ENCODE measurements at regions not wholly inside any gene's neighbourhood (a gene's known extent, or its start where the extent isn't known, plus 50 kb on each side); places are given as distances from the start of the nearest gene placed in this dataset.

- no peak overlapping the region for H2BK15ac ChIP-seq (replicated peaks; ENCODE audit: low read depth)
- no peaks in the 10 kb centered on the region for H3K36me3 ChIP-seq (ENCODE audit: control insufficient read depth, insufficient read depth, low read length)
- no peak overlapping the region for H3K9ac ChIP-seq (ENCODE audit: low read length)
- no peak overlapping the region for H4K5ac ChIP-seq (ENCODE audit: low read length)
- no peak overlapping the region for H2BK5ac ChIP-seq (ENCODE audit: low read length)
- no peaks in the 10 kb centered on the region for H3K79me2 ChIP-seq (ENCODE audit: control insufficient read depth, insufficient read depth, low read length)
- no CpG with 5 or more reads among the region's 2 CpGs for WGBS (ENCODE audit: extremely low coverage, insufficient coverage, low lambda C conversion rate)
- no peak overlapping the region for H3K56ac ChIP-seq (ENCODE audit: low read length)
- no peak overlapping the region for H3K4me3 ChIP-seq (ENCODE audit: low read length)
- H3K27ac ChIP-seq (ENCODE audit: low read depth, low read length) = no peak overlapping the region
- no peaks in the 10 kb centered on the region for H3K27me3 ChIP-seq (ENCODE audit: insufficient read depth, low read length, poor library complexity)
- no peaks in the 10 kb centered on the region for H3K4me1 ChIP-seq (ENCODE audit: control insufficient read depth, low read depth, low read length)
- H3K4ac ChIP-seq (ENCODE audit: low read depth, low read length) = no peak overlapping the region
- no peak overlapping the region for H4K8ac ChIP-seq (ENCODE audit: low read depth, low read length)
- no peak overlapping the region for H3K4me2 ChIP-seq (ENCODE audit: low read length)
- no peak overlapping the region for H2BK120ac ChIP-seq (ENCODE audit: low read depth, low read length)
- H3K79me1 ChIP-seq (ENCODE audit: low read length) = no peaks in the 10 kb centered on the region
- no peak overlapping the region for H3K23ac ChIP-seq (ENCODE audit: low read length)
- no peak overlapping the region for H3K18ac ChIP-seq (ENCODE audit: low read length)
- H2AK5ac ChIP-seq (ENCODE audit: low read length) = no peak overlapping the region
- no peak for DNase-seq
Observed at GRCh38 chr18:55783921-55784320, 195.9 kb upstream of the TCF4 start.

GRCh38 chr18:55781481-55781957, 193.5 kb upstream of the TCF4 start:
- peak overlapping the region; percentile 96 for H3K18ac ChIP-seq (ENCODE audit: low read length)
- no peaks in the 10 kb centered on the region for H3K36me3 ChIP-seq (ENCODE audit: control insufficient read depth, insufficient read depth, low read length)
- no peak overlapping the region for H2AK5ac ChIP-seq (ENCODE audit: low read length)
- H3K4ac ChIP-seq (ENCODE audit: low read depth, low read length) = peak overlapping the region; percentile 16
- no peak overlapping the region for H2BK5ac ChIP-seq (ENCODE audit: low read length)
- H3K23ac ChIP-seq (ENCODE audit: low read length) = no peak overlapping the region
- H2BK120ac ChIP-seq (ENCODE audit: low read depth, low read length) = peak overlapping the region; percentile 88
- no peaks in the 10 kb centered on the region for H3K4me1 ChIP-seq (ENCODE audit: control insufficient read depth, low read depth, low read length)
- H3K4me3 ChIP-seq (ENCODE audit: low read length) = no peak overlapping the region
- H3K56ac ChIP-seq (ENCODE audit: low read length) = no peak overlapping the region
- H3K79me2 ChIP-seq (ENCODE audit: control insufficient read depth, insufficient read depth, low read length) = no peaks in the 10 kb centered on the region
- no peaks in the 10 kb centered on the region for H3K27me3 ChIP-seq (ENCODE audit: insufficient read depth, low read length, poor library complexity)
- peak; percentile 95 for DNase-seq
- H4K5ac ChIP-seq (ENCODE audit: low read length) = no peak overlapping the region
- H4K8ac ChIP-seq (ENCODE audit: low read depth, low read length) = no peak overlapping the region
- no peak overlapping the region for H3K4me2 ChIP-seq (ENCODE audit: low read length)
- H2BK15ac ChIP-seq (replicated peaks; ENCODE audit: low read depth) = peak overlapping the region; percentile 96
- H3K79me1 ChIP-seq (ENCODE audit: low read length) = no peaks in the 10 kb centered on the region
- H3K27ac ChIP-seq (ENCODE audit: low read depth, low read length) = no peak overlapping the region
- H3K9ac ChIP-seq (ENCODE audit: low read length) = no peak overlapping the region
- WGBS (ENCODE audit: extremely low coverage, insufficient coverage, low lambda C conversion rate) = no CpG with 5 or more reads among the region's 6 CpGs

- no peak overlapping the region for H4K5ac ChIP-seq (ENCODE audit: low read length)
- no peak overlapping the region for H2BK5ac ChIP-seq (ENCODE audit: low read length)
- H3K27ac ChIP-seq (ENCODE audit: low read depth, low read length) = no peak overlapping the region
- no peak overlapping the region for H4K8ac ChIP-seq (ENCODE audit: low read depth, low read length)
- H3K4me1 ChIP-seq (ENCODE audit: control insufficient read depth, low read depth, low read length) = no peaks in the 10 kb centered on the region
- peak overlapping the region; percentile 78 for H2BK120ac ChIP-seq (ENCODE audit: low read depth, low read length)
- no peaks in the 10 kb centered on the region for H3K36me3 ChIP-seq (ENCODE audit: control insufficient read depth, insufficient read depth, low read length)
- no peak overlapping the region for H2AK5ac ChIP-seq (ENCODE audit: low read length)
- H3K27me3 ChIP-seq (ENCODE audit: insufficient read depth, low read length, poor library complexity) = no peaks in the 10 kb centered on the region
- no peaks in the 10 kb centered on the region for H3K79me1 ChIP-seq (ENCODE audit: low read length)
- no peak for DNase-seq
- H3K4me3 ChIP-seq (ENCODE audit: low read length) = no peak overlapping the region
- H2BK15ac ChIP-seq (replicated peaks; ENCODE audit: low read depth) = peak overlapping the region; percentile 65
- no CpG with 5 or more reads among the region's 9 CpGs for WGBS (ENCODE audit: extremely low coverage, insufficient coverage, low lambda C conversion rate)
- no peaks in the 10 kb centered on the region for H3K79me2 ChIP-seq (ENCODE audit: control insufficient read depth, insufficient read depth, low read length)
- H3K4me2 ChIP-seq (ENCODE audit: low read length) = peak overlapping the region; percentile 59
- peak overlapping the region; percentile 79 for H3K18ac ChIP-seq (ENCODE audit: low read length)
- H3K4ac ChIP-seq (ENCODE audit: low read depth, low read length) = peak overlapping the region; percentile 89
- no peak overlapping the region for H3K23ac ChIP-seq (ENCODE audit: low read length)
- H3K56ac ChIP-seq (ENCODE audit: low read length) = peak overlapping the region; percentile 92
- peak overlapping the region; percentile 66 for H3K9ac ChIP-seq (ENCODE audit: low read length)
Observed at GRCh38 chr18:55780586-55781071, 192.6 kb upstream of the TCF4 start.

GRCh38 chr18:55779691-55780585, 191.9 kb upstream of the TCF4 start:
- Histone ChIP-seq H2BK15ac (replicated peaks; ENCODE audit: low read depth) (peak overlapping the region; percentile 65), H3K56ac (ENCODE audit: low read length) (peak overlapping the region; percentile 92), H3K4me3 (ENCODE audit: low read length) (peak overlapping the region; percentile 10), H3K79me2 (ENCODE audit: control insufficient read depth, insufficient read depth, low read length) (no peaks in the 10 kb centered on the region), H3K9ac (ENCODE audit: low read length) (peak overlapping the region; percentile 66), H3K23ac (ENCODE audit: low read length) (no peak overlapping the region), H3K4ac (ENCODE audit: low read depth, low read length) (peak overlapping the region; percentile 89), H3K79me1 (ENCODE audit: low read length) (no peaks in the 10 kb centered on the region), H2AK5ac (ENCODE audit: low read length) (no peak overlapping the region), H3K4me1 (ENCODE audit: control insufficient read depth, low read depth, low read length) (no peaks in the 10 kb centered on the region), H3K36me3 (ENCODE audit: control insufficient read depth, insufficient read depth, low read length) (no peaks in the 10 kb centered on the region), H2BK5ac (ENCODE audit: low read length) (peak overlapping the region; percentile 69), H3K4me2 (ENCODE audit: low read length) (peak overlapping the region; percentile 59), H3K27me3 (ENCODE audit: insufficient read depth, low read length, poor library complexity) (no peaks in the 10 kb centered on the region), H3K18ac (ENCODE audit: low read length) (peak overlapping the region; percentile 79), H2BK120ac (ENCODE audit: low read depth, low read length) (peak overlapping the region; percentile 78), H4K8ac (ENCODE audit: low read depth, low read length) (no peak overlapping the region), H3K27ac (ENCODE audit: low read depth, low read length) (peak overlapping the region; percentile 22), H4K5ac (ENCODE audit: low read length) (no peak overlapping the region)
- WGBS (ENCODE audit: extremely low coverage, insufficient coverage, low lambda C conversion rate) = no CpG with 5 or more reads among the region's 88 CpGs
- peak; percentile 84 for DNase-seq

- Histone ChIP-seq H3K4me1 (ENCODE audit: control insufficient read depth, low read depth, low read length) (peaks cover 4% of the 10 kb centered on the region), H3K79me2 (ENCODE audit: control insufficient read depth, insufficient read depth, low read length) (no peaks in the 10 kb centered on the region), H2BK15ac (replicated peaks; ENCODE audit: low read depth) (peak overlapping the region; percentile 36), H4K5ac (ENCODE audit: low read length) (no peak overlapping the region), H3K27me3 (ENCODE audit: insufficient read depth, low read length, poor library complexity) (no peaks in the 10 kb centered on the region), H2AK5ac (ENCODE audit: low read length) (no peak overlapping the region), H4K8ac (ENCODE audit: low read depth, low read length) (no peak overlapping the region), H3K36me3 (ENCODE audit: control insufficient read depth, insufficient read depth, low read length) (no peaks in the 10 kb centered on the region), H3K79me1 (ENCODE audit: low read length) (no peaks in the 10 kb centered on the region), H2BK5ac (ENCODE audit: low read length) (peak overlapping the region; percentile 32), H3K27ac (ENCODE audit: low read depth, low read length) (peak overlapping the region; percentile 76), H3K4me3 (ENCODE audit: low read length) (no peak overlapping the region), H3K4ac (ENCODE audit: low read depth, low read length) (no peak overlapping the region), H3K9ac (ENCODE audit: low read length) (peak overlapping the region; percentile 66), H3K23ac (ENCODE audit: low read length) (no peak overlapping the region), H3K4me2 (ENCODE audit: low read length) (peak overlapping the region; percentile 59), H3K18ac (ENCODE audit: low read length) (peak overlapping the region; percentile 79), H2BK120ac (ENCODE audit: low read depth, low read length) (peak overlapping the region; percentile 78), H3K56ac (ENCODE audit: low read length) (peak overlapping the region; percentile 92)
- DNase-seq = peak; percentile 71
- WGBS (ENCODE audit: extremely low coverage, insufficient coverage, low lambda C conversion rate) = 100% methylated on average over 1 of the region's 17 CpGs
Observed at GRCh38 chr18:55778788-55779690, 191.0 kb upstream of the TCF4 start.
